Smooth muscle cell of the brain vasculature (primary cell): ENCODE measurements at regions not wholly inside any gene's neighbourhood (a gene's known extent, or its start where the extent isn't known, plus 50 kb on each side); places are given as distances from the start of the nearest gene placed in this dataset.

Source experiments
- DNase-seq: peaks from one replicate; pipeline ENCODE4 v3.0.0-alpha.2; 2012; ENCODE audit warnings: low read depth, low spot score

- no peak for DNase-seq
These were observed 166.7 kb upstream of the KCNIP4 start for GRCh38 chr4:22115262-22115661.

GRCh38 chr4:22103768-22104167 lies 155.2 kb upstream of the KCNIP4 start:
- DNase-seq: no peak

GRCh38 chr4:22099896-22100295 lies 151.3 kb upstream of the KCNIP4 start:
- no peak for DNase-seq

GRCh38 chr4:22097596-22097995 lies 149.0 kb upstream of the KCNIP4 start:
- no peak for DNase-seq

GRCh38 chr4:22094217-22094616 lies 145.6 kb upstream of the KCNIP4 start:
- DNase-seq: no peak

- no peak for DNase-seq
These were observed 144.6 kb upstream of the KCNIP4 start for GRCh38 chr4:22093126-22093525.

GRCh38 chr4:22091906-22092305 lies 143.3 kb upstream of the KCNIP4 start:
- no peak for DNase-seq

- no peak for DNase-seq
These were observed 142.8 kb upstream of the KCNIP4 start for GRCh38 chr4:22091352-22091717.

- no peak for DNase-seq
These were observed 142.2 kb upstream of the KCNIP4 start for GRCh38 chr4:22090661-22091351.

GRCh38 chr4:22077571-22077970 lies 129.0 kb upstream of the KCNIP4 start:
- DNase-seq: no peak

GRCh38 chr4:22072726-22073125 lies 124.2 kb upstream of the KCNIP4 start:
- DNase-seq: no peak

GRCh38 chr4:22072240-22072639 lies 123.7 kb upstream of the KCNIP4 start:
- DNase-seq: no peak

- no peak for DNase-seq
These were observed 123.2 kb upstream of the KCNIP4 start for GRCh38 chr4:22071749-22072148.

GRCh38 chr4:22070256-22070655 lies 121.7 kb upstream of the KCNIP4 start:
- DNase-seq: no peak

- no peak for DNase-seq
These were observed 115.0 kb upstream of the KCNIP4 start for GRCh38 chr4:22063613-22064012.

GRCh38 chr4:22062676-22063075 lies 114.1 kb upstream of the KCNIP4 start:
- DNase-seq: no peak

- no peak for DNase-seq
These were observed 107.4 kb upstream of the KCNIP4 start for GRCh38 chr4:22055954-22056353.

- DNase-seq: no peak
These were observed 103.5 kb upstream of the KCNIP4 start for GRCh38 chr4:22052076-22052475.

- no peak for DNase-seq
These were observed 99.8 kb upstream of the KCNIP4 start for GRCh38 chr4:22048323-22048722.

GRCh38 chr4:22047793-22048192 lies 99.2 kb upstream of the KCNIP4 start:
- no peak for DNase-seq

- no peak for DNase-seq
These were observed 96.6 kb upstream of the KCNIP4 start for GRCh38 chr4:22045051-22045630.

GRCh38 chr4:22031423-22031822 lies 82.9 kb upstream of the KCNIP4 start:
- no peak for DNase-seq

- no peak for DNase-seq
These were observed 82.3 kb upstream of the KCNIP4 start for GRCh38 chr4:22030881-22031280.

- no peak for DNase-seq
These were observed 81.7 kb upstream of the KCNIP4 start for GRCh38 chr4:22030307-22030706.
